Activated T-helper 1 cell treated with Interleukin-2 at 50 U/mL for 16 hours (primary cell): ENCODE measurements at regions not wholly inside any gene's neighbourhood (a gene's known extent, or its start where the extent isn't known, plus 50 kb on each side); places are given as distances from the start of the nearest gene placed in this dataset.

Experiments used
- DNase-seq: peaks from one replicate; pipeline ENCODE4 v3.0.0-alpha.2; 2020; ENCODE audit warnings: low read depth

GRCh38 chr6:143594647-143595046 is 83.1 kb upstream of the PHACTR2 start:
- no peak for DNase-seq

GRCh38 chr6:143592335-143592734 is 80.8 kb upstream of the FUCA2 start:
- no peak for DNase-seq

- no peak for DNase-seq
Measured at GRCh38 chr6:143591441-143591840, 79.9 kb upstream of the FUCA2 start.

- DNase-seq = no peak
Measured at GRCh38 chr6:143589162-143589561, 77.6 kb upstream of the FUCA2 start.

GRCh38 chr6:143586557-143586956 is 75.0 kb upstream of the FUCA2 start:
- no peak for DNase-seq

- DNase-seq = no peak
Measured at GRCh38 chr6:143585716-143586115, 74.2 kb upstream of the FUCA2 start.

- DNase-seq = no peak
Measured at GRCh38 chr6:143585241-143585640, 73.7 kb upstream of the FUCA2 start.

GRCh38 chr6:143583542-143584327 is 72.2 kb upstream of the FUCA2 start:
- no peak for DNase-seq

GRCh38 chr6:143581835-143582480 is 70.4 kb upstream of the FUCA2 start:
- DNase-seq = no peak

GRCh38 chr6:143579703-143580102 is 68.2 kb upstream of the FUCA2 start:
- no peak for DNase-seq

- DNase-seq = no peak
Measured at GRCh38 chr6:143578054-143578453, 66.5 kb upstream of the FUCA2 start.

- no peak for DNase-seq
Measured at GRCh38 chr6:143575901-143576426, 64.4 kb upstream of the FUCA2 start.

GRCh38 chr6:143575440-143575839 is 63.9 kb upstream of the FUCA2 start:
- DNase-seq = peak; percentile 24

GRCh38 chr6:143570147-143570853 is 58.8 kb upstream of the FUCA2 start:
- no peak for DNase-seq

- DNase-seq = no peak
Measured at GRCh38 chr6:143569040-143569439, 57.5 kb upstream of the FUCA2 start.

- DNase-seq = no peak
Measured at GRCh38 chr6:143564484-143565017, 53.0 kb upstream of the FUCA2 start.

- DNase-seq = no peak
Measured at GRCh38 chr6:143562143-143562542, 50.6 kb upstream of the FUCA2 start.
